ENCODE measurements at regions not wholly inside any gene's neighbourhood (a gene's known extent, or its start where the extent isn't known, plus 50 kb on each side); places are given as distances from the start of the nearest gene placed in this dataset.
"Not testable (repeated sequence)": the region's sequence is repeated elsewhere in the genome, so short reads cannot be mapped to it uniquely, and the experiment has no call there.

DNA sequence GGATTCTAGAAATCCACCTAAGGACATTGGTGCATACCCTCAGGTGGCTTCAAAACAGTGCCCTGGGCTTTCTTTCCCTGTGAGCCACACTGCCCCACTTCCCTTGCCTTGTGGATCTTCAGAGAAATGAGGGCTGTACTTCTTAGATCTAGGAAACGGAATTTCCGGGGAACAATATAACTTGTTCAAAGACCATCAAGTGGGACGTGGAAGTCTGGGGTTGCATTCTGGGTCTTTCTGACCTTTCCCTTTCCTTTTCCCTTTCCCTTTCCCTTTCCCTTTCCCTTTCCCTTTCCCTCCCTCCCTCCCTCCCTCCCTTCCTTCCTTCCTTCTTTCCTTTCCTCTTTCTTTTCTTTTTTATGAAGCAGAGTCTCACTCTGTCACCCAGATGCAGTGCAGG is 97.1 kb upstream of the SALL1 start:
- no peak for FAIRE-seq
- no peak for DNase-seq (ENCODE audit: low spot score in 2 of 2)

DNA sequence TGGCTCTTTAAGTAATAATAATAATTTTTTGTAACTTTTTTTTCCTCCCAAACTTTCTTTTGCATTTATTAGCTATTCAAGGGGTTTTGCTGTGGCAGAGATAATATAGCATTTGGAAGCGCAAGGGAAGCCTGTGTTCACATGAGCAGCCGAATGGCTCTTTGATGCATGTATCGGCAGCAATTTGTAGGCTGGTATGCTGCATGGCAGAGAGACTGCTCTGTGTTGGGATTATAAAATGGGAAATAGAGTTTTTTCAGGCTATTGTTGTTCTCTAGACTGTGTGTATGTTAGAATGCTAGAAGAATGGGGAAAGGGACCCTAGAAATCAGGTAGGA is 94.6 kb upstream of the SALL1 start:
- FAIRE-seq: no peak
- no peak for DNase-seq (ENCODE audit: low spot score in 2 of 2)

DNA sequence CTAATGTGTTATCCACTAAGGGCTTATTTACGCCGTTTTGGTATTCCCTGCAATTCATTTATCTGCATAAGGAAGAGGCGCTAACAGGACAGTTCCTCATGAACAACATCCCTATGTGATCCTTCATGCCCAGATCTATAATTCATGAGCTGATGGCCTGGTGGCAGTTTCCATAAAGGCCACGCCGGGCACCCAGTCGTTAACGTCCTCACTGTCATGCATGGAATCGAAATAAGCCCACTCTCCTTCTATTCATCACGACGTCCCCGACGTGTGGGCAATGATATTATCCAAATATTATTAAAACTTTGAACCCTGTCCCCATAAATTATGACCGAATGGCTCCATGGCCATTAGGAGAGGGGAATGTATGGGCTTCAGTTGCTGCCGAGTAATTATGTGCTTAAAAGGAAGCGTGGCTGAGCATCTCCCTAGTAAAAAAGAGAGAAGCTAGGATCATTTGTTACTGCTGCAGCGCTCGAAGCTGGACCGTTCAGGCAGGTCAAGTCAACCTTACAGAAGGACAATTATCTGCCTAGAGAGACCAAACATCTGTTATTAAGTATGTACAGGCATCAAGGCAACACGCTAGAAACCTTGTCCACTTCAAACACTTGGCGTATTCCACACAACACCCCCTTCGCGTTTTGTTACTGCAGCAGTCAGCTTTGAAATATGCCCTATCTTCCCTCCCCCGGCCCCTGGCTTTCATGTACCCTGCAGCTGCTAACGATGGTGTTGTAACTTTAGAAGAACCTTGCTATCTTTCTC is 94.0 kb upstream of the SALL1 start:
- FAIRE-seq (no peak), DNase-seq (ENCODE audit: low spot score in 2 of 2) (no peak)

DNA sequence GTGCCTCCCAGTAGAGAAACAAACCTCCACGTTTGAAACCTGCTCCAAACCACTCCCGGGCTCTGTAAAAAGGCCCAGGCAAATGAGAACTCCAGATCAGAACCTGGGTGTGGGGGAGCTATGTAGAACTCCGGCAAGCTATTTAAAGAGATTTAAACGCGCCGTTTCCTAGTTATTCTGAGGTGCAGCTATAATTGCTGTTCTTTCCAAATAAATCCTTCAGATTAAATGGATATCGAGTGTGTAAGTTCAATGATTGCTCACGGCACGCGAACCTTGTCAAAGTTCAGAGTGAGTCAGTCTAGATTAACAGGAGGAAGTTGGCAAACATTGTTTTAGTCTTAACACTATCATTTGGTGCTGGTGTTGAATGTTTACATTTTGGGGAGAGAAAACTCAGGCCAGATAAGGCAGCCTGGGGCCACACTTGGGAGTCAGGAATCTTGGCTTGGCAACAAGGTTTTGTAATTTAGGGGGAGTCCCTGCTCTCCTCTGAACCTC is 92.9 kb upstream of the SALL1 start:
- no peak for FAIRE-seq
- no peak for DNase-seq (ENCODE audit: low spot score in 2 of 2)

DNA sequence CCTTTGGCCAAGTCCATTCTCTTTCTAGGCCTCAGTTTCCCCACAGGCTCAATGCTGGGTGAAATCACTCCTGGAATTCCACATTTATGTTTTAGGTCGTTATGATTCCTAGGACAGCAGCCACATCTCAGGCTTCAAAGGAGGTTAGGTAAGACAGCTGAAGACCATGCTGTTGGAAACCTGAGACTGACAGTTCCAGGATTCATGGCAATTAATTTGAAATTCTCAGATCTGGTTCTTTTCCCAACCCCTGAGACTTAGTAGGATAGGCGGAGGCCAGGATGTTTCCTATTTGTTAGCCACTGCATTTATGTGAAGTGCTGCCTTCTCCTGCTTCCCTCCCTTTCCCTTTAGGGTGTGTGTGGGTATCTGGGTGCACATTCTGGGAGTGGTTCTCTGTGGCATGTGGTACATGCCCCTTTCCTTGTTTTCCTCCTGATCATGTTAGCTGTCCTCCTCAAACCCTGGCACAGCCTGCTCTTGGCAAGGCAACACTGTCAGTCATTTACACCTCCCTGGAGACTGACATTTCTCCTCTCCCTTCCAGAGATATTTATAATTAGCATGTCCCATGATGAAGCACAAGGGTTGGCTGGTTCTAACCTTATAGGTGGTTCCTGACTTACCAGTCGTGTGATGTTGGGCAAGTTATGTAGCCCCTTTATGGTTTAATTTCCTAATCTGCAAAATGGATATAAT is 91.4 kb upstream of the SALL1 start:
- no peak for FAIRE-seq
- no peak for DNase-seq (ENCODE audit: low spot score in 2 of 2)

DNA sequence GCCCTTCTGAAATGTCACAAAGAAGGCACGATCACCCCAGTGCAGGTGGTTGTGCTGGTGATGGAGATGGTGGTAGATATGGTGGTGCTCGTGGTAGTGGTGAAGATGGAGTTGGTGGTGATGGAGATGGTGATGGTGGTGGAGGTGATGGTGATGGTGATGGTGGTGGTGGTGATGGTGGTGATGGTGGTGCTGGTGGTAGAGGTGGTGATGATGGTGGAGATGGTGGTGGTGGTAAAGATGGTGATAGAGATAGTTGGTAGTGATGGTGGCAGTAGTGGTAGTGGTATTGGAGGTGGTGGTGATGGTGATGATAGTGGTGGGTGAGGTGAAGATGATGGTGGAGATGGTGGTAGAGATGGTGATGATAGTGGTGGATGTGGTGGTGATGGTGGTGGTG is 88.1 kb upstream of the SALL1 start:
- DNase-seq (ENCODE audit: low spot score in 2 of 2) (no peak), FAIRE-seq (no peak)

DNA sequence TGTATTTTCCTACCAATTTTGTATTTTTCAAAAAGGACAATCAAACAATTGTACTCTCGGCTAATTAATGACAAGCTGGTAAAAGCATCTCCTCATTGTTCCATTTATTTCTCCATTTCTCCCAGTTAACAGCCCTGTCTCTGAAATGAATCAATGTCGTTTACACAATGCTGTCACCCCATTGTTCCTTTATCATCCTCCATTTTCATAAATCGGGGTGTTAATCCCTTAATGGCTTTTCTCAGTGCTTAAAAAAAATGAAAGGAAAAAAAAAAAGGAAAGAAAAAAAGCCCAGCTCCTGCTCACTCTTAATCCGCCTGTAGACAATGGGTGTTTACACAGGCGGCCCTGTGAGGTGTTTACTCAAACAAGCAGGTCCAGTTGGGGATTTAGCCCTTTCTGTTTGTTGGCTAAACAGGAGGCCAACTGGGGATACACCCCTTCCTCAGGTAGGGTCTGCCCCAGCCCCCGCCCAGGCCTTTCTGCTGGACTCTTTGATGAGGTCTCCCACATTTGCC is 86.8 kb upstream of the SALL1 start:
- DNase-seq (ENCODE audit: low spot score in 2 of 2) (no peak), FAIRE-seq (no peak)

DNA sequence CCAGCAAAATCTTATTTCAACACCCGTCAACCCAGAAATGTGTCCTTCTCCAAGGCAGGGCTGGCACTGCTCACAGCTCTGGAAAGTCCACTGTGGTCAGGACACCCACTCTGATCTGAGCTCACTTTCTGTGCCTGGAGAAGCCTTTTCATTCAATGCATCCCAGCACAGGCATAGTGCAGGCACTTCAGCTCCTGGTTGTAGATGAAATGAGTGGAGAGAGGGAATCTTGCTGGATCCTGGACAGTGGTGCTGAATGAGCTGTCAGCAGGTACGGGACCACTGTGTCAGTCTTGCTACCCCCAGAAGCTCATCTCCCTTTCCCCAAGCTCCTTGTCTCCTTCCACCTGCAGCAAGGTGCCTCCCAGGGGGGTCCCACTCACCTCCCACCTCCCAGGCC is 86.1 kb upstream of the SALL1 start:
- no peak for FAIRE-seq
- no peak for DNase-seq (ENCODE audit: low spot score in 2 of 2)

DNA sequence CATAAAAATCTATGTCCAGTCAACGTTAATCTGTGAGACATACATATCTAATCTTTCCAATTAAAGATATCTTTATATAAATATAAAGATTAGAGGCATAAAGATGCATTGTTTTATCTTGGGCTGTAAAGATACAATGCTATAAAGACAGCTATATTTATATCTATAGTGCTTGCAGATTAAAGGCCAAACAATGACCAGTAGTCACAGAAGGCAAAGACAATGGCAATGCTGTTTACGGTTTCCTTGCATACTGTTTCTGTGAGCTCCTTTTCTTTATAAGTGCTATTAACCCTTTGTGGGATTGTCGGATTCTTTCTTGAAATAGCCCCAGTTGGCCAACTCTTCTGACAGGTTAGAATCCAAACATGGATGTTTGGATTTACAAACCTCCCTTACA is 85.5 kb upstream of the SALL1 start:
- FAIRE-seq (no peak), DNase-seq (ENCODE audit: low spot score in 2 of 2) (no peak)

DNA sequence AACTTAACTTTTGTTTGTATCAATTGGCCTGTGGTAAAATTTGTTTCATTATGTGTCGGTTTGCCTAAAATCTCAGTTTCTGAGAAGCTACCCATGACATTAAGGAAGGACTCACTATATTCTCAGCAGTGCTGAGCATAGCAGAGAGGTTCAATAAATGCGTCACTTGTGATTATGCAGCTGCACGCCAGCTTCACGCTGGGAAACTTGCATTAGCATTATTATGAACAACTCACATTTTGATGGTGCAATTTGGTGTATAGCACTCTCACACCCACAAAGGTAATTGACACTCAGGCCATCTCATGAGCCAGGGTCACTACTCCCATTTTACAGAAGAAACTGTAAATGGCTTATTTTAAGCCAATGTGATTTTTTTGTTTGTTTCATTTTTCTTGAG is 80.6 kb upstream of the SALL1 start:
- FAIRE-seq (no peak), DNase-seq (ENCODE audit: low spot score in 2 of 2) (no peak)

DNA sequence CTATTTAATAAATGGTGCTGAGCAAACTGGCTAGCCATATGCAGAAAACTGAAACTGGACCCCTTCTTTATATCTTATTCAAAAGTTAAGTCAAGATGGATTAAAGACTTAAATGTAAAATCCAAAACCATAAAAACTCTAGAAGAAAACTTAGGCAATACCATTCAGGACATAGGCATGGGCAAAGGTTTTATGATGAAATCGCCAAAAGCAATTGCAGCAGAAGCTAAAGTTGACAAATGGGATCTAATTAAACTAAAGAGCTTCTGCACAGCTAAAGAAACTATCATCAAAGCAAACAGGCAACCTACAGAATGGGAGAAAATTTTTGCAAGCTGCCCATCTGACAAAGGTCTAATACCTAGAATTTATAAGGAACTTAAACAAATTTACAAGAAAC is 79.0 kb upstream of the SALL1 start:
- not testable (repeated sequence) for DNase-seq (ENCODE audit: low spot score in 2 of 2); FAIRE-seq

DNA sequence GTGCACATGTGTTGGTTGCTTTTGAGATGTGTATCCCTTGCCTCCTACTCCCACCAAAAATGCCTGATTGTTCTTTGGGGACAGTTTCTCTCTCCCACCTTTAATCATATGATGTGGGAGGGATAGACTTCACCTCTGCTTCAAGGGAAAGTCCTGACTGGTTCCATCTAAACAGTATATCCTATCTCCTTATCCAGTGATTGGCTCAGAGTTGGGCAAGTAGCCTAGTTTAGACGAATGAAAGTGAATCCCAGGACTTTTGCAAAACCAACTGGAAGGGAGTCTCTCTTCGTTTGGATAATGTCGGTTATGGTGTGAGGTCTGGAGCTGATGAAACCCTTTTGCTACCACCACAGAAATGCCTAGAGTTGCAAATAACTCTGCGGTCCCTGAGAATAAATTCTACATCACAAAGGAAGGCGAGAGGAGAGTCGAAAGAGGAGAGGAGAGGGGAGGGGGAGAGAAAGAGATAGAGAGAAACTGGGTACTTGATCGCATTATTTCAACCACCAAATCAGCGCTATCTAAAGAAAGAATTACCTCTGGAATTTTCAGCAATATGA is 77.1 kb upstream of the SALL1 start:
- DNase-seq (ENCODE audit: low spot score in 2 of 2) (no peak), FAIRE-seq (no peak)

DNA sequence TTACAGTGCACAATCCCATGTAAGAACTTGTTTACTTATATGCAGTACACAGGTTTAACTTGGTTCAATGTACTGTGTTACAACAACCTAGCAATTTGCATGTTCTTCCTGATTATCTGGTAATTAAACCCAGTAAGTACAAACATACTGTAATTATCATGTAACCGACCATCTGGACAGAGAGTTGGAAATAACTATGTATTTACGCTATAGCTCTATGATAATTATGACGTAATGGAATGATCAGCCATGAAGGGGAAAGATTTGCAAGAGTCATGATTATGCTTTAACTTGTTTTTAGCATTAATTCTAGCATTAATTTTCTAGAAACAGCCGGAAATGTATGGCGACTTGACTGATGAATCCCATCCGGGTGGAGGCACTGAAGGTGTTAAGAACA is 74.8 kb upstream of the SALL1 start:
- FAIRE-seq (no peak), DNase-seq (ENCODE audit: low spot score in 2 of 2) (no peak)

DNA sequence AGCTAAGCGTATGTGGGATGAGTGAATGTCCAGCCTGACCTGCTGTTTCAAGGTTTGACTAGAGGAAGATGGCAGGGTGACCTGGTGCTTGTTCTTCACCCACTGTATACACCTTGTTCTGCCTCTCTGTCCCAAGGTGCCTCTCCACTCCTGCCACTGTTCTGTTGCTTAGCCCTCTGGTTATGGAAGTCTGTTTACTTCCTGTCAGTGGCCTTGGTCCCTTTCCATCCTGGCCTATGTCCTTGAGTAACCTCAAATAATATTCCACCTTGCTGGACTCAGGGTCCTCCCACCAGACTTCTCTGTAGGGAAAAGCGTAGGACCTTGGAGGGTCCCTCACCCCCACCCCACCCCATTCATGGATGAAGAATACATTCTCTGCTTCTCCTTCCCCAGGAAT is 73.2 kb upstream of the SALL1 start:
- FAIRE-seq (no peak), DNase-seq (ENCODE audit: low spot score in 2 of 2) (no peak)

DNA sequence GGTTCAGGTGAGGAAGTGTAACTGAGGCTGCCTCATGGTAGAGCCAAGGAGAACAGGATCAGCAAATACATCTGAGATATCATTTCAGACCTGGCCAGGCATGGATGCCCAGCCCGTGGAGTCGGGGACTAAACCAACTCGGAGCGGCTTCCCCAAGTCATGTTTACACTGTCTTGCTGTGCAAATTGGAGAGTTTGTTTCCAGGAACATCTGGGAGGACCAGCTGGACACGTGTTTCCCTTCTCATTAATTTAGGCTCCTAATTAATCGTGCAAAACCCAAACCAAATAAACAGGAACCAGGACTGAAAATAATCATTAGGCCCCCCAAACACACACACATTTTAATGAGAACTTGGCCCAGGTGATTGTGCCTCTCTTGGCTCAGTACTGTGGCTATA is 70.9 kb upstream of the SALL1 start:
- FAIRE-seq (no peak), DNase-seq (ENCODE audit: low spot score in 2 of 2) (no peak)

DNA sequence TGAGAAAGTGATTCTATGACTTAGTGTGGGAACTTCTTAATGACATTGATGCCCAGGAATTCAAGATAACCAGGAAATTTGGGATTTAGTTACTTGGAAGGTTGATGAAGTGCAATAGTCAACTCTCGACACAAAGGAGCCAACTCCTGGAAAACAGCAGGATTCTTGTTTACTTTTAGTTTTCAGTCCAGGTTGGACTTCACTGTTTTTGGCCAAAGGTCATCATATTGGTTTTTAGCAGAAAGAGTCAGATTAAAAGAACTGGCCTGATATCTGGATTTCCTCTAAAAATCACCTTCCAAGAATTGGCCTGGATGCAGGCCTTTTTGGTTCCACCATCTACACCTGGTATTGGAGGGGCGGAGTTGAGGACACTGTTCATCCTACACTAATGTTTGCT is 60.1 kb upstream of the SALL1 start:
- FAIRE-seq (no peak), DNase-seq (ENCODE audit: low spot score in 2 of 2) (no peak)

DNA sequence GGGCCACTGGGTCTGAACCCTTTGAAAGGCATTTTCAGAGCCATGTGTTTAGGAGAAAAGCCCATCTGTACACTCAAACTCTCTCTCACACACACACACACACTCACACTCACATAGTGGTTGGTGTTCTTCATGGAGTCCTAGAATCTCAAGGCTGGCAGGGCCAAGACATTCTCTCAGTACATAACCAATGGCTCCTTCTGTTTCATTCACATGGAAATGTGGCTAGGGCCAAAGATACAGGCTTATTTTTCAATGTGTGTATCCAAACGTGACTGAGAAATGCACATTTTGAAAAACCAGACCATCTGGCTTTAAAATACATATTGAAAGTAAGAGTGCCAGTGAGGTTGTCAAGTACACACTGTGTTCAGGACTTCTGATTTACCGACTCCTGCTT is 59.0 kb upstream of the SALL1 start:
- FAIRE-seq (no peak), DNase-seq (ENCODE audit: low spot score in 2 of 2) (no peak)

DNA sequence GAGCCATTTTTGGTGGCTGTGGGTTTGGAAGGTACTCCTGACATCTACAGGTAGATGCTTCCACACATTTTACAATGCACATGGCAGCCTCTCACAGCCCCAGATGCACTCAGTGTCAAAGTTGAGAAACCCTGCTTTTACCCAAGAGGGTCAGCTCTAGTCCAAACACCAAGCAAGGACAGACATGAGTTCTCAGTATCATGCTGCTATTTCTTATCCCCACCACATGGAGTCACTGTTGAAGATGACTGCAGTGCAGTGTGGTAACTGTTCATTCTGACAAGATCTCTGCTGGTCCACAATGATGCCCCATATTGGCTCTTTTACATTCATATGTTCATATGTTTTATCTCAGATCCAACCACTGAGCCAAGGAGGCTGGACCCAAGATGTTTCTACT is 50.5 kb upstream of the SALL1 start:
- FAIRE-seq: no peak
- DNase-seq (ENCODE audit: low spot score in 2 of 2): no peak

All from frontal cortex (tissue), 3 donors.